ENCODE measurements at regions not wholly inside any gene's neighbourhood (a gene's known extent, or its start where the extent isn't known, plus 50 kb on each side); places are given as distances from the start of the nearest gene placed in this dataset.

DNA sequence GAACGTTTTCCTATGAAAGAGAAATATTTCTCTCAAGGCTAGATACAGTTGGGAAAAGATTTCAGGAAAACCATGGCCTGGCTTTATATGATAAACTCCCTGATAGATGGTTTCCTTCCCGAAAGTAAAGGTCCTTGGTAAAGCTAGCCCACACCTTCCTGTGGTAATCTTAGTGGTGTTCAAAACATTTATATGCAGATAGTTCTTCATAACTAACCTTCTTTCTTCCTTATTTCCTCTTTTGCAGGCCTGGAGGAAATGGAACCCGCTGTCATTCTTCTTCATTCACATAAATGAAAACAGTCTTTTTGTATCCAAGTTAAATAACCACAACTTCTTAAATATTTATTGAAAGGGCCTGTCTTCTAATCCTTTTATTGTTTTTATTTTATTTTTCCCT lies 474.0 kb upstream of the ACTBL2 start:
- Histone ChIP-seq H3K9ac (ENCODE audit: low read length) (no peak overlapping the region), H3K27me3 (ENCODE audit: control insufficient read depth, insufficient read depth, low read length) (no peaks in the 10 kb centered on the region), H3K4me1 (ENCODE audit: control insufficient read depth, low read depth, low read length) (no peaks in the 10 kb centered on the region), H3K4me3 (ENCODE audit: low read length) (no peak overlapping the region), H3K9me3 (ENCODE audit: control insufficient read depth, low read depth, low read length) (no peaks in the 10 kb centered on the region), H3K36me3 (ENCODE audit: control insufficient read depth, low read depth, low read length) (no peaks in the 10 kb centered on the region), H3K27ac (ENCODE audit: low read length) (no peak overlapping the region)

DNA sequence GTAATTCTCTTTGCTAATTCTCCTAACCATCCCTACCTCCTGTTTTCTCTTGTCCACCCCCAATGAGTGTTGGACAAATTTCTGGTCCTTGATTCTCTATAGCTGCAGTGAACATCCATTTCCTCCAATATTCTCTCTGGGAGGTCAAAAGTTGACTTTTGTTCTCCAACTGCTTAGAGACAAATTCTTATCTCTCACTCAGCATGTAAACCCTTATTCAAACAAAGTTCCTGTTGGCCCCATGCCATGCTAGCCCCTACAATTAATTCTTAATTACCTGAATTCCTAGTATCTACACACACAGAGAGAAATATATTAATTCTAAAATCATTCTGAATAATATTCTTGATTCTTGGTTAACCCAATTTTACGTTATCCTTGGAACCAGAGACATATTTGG lies 472.9 kb upstream of the ACTBL2 start:
- Histone ChIP-seq H3K4me3 (ENCODE audit: low read length) (no peak overlapping the region), H3K27me3 (ENCODE audit: control insufficient read depth, insufficient read depth, low read length) (no peaks in the 10 kb centered on the region), H3K9me3 (ENCODE audit: control insufficient read depth, low read depth, low read length) (no peaks in the 10 kb centered on the region), H3K9ac (ENCODE audit: low read length) (no peak overlapping the region), H3K36me3 (ENCODE audit: control insufficient read depth, low read depth, low read length) (no peaks in the 10 kb centered on the region), H3K27ac (ENCODE audit: low read length) (no peak overlapping the region), H3K4me1 (ENCODE audit: control insufficient read depth, low read depth, low read length) (no peaks in the 10 kb centered on the region)

DNA sequence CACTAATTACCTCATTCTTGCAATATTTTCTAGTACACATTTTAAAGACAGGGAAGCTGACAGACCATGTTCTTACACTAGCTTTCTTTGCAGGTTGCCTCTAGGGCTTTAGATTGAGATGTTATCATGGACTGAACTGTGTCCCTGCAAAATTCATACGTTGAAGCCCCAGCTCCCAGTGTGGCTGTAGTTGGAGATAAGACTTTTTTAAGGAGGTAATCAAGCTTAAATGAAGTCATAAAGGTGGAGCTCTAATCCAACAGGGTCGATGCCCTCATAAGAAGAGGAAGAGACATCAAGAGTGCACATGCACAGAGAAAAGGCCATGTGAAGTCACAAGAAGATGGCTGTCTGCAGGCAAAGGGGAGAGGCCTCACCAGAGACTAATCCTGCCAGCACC lies 471.2 kb upstream of the ACTBL2 start:
- H3K9ac ChIP-seq (ENCODE audit: low read length): no peak overlapping the region
- no peaks in the 10 kb centered on the region for H3K9me3 ChIP-seq (ENCODE audit: control insufficient read depth, low read depth, low read length)
- H3K4me3 ChIP-seq (ENCODE audit: low read length): no peak overlapping the region
- H3K4me1 ChIP-seq (ENCODE audit: control insufficient read depth, low read depth, low read length): no peaks in the 10 kb centered on the region
- H3K27ac ChIP-seq (ENCODE audit: low read length): no peak overlapping the region
- no peaks in the 10 kb centered on the region for H3K36me3 ChIP-seq (ENCODE audit: control insufficient read depth, low read depth, low read length)
- no peaks in the 10 kb centered on the region for H3K27me3 ChIP-seq (ENCODE audit: control insufficient read depth, insufficient read depth, low read length)

DNA sequence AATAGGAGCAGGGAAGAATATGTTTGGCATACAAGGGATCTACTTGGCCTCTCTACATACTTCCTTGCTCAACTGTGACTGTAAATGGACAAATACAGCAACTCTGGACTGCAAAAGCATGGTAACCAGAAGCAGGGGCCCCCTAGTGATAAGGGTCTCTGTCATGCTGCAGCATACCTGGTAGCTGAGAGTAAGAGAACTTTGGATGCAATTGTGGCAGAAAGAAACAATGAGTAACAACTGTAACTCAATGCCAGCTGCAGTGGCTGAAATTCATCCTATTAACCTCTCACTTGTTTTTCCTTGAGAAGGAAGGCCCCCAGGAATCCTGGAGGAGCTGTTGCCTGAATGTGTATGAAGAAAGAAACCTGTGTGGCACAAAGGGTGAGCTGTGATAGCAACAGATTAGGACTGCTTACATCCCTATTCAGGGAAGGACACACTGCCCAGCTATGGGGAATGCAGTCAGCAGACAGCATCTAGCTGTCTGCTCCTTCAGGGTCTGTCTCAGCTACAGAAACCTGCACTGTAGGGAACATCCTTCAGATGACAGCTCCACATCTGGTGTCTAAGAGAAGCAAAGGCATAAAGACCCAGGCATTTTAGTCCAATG lies 468.1 kb upstream of the ACTBL2 start:
- H3K27me3 ChIP-seq (ENCODE audit: control insufficient read depth, insufficient read depth, low read length): no peaks in the 10 kb centered on the region
- H3K36me3 ChIP-seq (ENCODE audit: control insufficient read depth, low read depth, low read length): no peaks in the 10 kb centered on the region
- H3K4me3 ChIP-seq (ENCODE audit: low read length): no peak overlapping the region
- no peak overlapping the region for H3K27ac ChIP-seq (ENCODE audit: low read length)
- no peaks in the 10 kb centered on the region for H3K4me1 ChIP-seq (ENCODE audit: control insufficient read depth, low read depth, low read length)
- H3K9ac ChIP-seq (ENCODE audit: low read length): no peak overlapping the region
- no peaks in the 10 kb centered on the region for H3K9me3 ChIP-seq (ENCODE audit: control insufficient read depth, low read depth, low read length)

DNA sequence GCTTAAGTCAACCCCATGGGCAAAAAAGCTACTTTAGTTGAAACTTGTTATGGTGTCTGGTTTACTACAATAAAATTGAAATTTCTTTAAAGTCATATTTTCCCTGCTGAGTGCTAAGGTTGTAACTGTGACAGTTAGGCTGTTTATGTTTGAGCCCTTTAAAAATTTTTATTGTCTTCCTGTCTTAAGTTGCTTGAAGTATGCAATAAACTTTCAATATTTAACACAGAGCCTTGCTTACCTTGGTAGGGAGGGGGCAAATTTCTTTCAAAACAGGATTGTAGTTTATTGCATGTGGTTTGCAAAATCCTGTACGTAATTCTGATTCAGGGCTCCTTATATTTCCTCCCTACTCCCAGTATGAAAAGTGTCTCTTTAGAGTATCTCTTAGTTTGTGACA lies 465.5 kb upstream of the ACTBL2 start:
- Histone ChIP-seq H3K36me3 (ENCODE audit: control insufficient read depth, low read depth, low read length) (no peaks in the 10 kb centered on the region), H3K4me3 (ENCODE audit: low read length) (no peak overlapping the region), H3K27me3 (ENCODE audit: control insufficient read depth, insufficient read depth, low read length) (no peaks in the 10 kb centered on the region), H3K9ac (ENCODE audit: low read length) (no peak overlapping the region), H3K27ac (ENCODE audit: low read length) (no peak overlapping the region), H3K9me3 (ENCODE audit: control insufficient read depth, low read depth, low read length) (no peaks in the 10 kb centered on the region), H3K4me1 (ENCODE audit: control insufficient read depth, low read depth, low read length) (no peaks in the 10 kb centered on the region)

DNA sequence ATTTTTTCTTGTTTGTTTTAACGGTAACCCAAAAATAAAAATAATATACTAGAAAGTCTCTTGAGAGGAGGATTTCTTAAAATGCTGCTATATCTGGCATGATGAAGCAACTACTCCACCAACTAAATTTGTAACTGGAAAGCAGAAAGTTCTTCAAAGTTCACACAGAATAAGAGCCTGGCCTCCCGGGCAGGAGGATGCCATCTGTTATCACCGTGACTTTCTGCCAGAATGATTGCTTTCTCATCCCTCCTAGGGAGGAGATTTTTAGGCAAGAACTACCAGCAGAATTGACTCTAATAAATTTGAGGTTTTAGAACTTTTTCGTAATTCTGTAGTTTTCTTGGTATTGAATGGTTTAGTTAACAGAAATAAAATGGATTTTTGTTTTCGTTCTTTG lies 464.6 kb upstream of the ACTBL2 start:
- no peak overlapping the region for H3K9ac ChIP-seq (ENCODE audit: low read length)
- H3K27ac ChIP-seq (ENCODE audit: low read length): no peak overlapping the region
- H3K27me3 ChIP-seq (ENCODE audit: control insufficient read depth, insufficient read depth, low read length): no peaks in the 10 kb centered on the region
- H3K36me3 ChIP-seq (ENCODE audit: control insufficient read depth, low read depth, low read length): no peaks in the 10 kb centered on the region
- H3K4me1 ChIP-seq (ENCODE audit: control insufficient read depth, low read depth, low read length): no peaks in the 10 kb centered on the region
- no peaks in the 10 kb centered on the region for H3K9me3 ChIP-seq (ENCODE audit: control insufficient read depth, low read depth, low read length)
- no peak overlapping the region for H3K4me3 ChIP-seq (ENCODE audit: low read length)

DNA sequence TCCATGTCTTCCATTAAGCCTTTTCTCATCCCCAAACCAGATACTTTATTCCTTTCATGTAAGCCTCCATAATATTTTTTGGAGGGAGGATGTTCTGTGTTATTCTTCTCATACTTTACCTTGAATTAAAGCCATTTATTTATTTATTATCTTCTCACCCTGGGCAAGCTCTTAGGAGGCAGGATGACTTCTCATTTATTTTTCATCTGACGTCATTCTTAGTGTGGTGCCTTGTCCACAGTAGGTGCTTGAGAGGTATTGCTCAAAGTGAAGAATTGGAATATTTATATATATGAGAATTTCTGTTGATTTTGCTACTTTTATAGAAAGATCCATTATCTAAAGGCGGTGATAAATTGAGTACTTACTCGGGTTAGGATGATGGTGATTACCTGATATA lies 458.3 kb upstream of the ACTBL2 start:
- Histone ChIP-seq H3K27ac (ENCODE audit: low read length) (no peak overlapping the region), H3K4me1 (ENCODE audit: control insufficient read depth, low read depth, low read length) (no peaks in the 10 kb centered on the region), H3K27me3 (ENCODE audit: control insufficient read depth, insufficient read depth, low read length) (no peaks in the 10 kb centered on the region), H3K4me3 (ENCODE audit: low read length) (no peak overlapping the region), H3K9me3 (ENCODE audit: control insufficient read depth, low read depth, low read length) (no peaks in the 10 kb centered on the region), H3K36me3 (ENCODE audit: control insufficient read depth, low read depth, low read length) (no peaks in the 10 kb centered on the region), H3K9ac (ENCODE audit: low read length) (no peak overlapping the region)

DNA sequence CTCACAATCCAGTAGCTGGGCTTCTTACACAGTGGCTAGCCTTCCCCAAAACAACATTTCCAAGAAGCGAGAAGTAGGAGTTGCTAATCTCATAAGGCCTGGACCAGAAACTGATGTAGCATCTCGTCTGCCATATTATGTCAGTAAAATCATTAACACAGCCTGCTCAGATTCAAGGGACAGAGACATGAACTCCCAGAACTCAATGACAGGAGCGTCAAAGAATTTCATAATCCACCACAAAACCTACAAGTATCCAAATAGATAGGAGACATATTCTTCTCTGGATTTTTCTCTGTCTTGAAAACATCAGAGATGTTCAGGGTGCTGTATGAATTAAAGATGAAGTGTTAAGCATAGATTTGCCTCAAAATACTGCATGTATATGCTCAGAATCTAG lies 457.6 kb upstream of the ACTBL2 start:
- Histone ChIP-seq H3K36me3 (ENCODE audit: control insufficient read depth, low read depth, low read length) (no peaks in the 10 kb centered on the region), H3K9ac (ENCODE audit: low read length) (no peak overlapping the region), H3K4me3 (ENCODE audit: low read length) (no peak overlapping the region), H3K4me1 (ENCODE audit: control insufficient read depth, low read depth, low read length) (no peaks in the 10 kb centered on the region), H3K9me3 (ENCODE audit: control insufficient read depth, low read depth, low read length) (no peaks in the 10 kb centered on the region), H3K27me3 (ENCODE audit: control insufficient read depth, insufficient read depth, low read length) (no peaks in the 10 kb centered on the region), H3K27ac (ENCODE audit: low read length) (no peak overlapping the region)

DNA sequence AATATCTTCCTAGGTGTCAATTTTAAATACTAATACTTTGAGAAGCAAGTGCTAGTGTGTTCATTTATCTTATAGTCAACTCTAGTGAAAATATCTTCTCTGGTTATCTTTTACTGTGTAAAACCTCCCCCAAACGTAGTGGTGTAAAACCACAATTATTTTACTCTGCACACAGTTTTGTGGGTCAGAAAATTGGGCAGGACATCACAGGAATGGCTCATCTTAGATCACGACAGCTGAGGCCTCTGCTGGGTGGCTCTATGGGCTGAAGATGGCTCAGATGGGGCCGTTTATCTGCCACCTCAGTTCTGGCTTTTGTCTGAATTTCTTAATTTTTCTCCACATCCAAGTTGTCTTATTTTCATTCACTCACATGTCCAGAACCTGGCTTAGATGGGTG lies 457.2 kb upstream of the ACTBL2 start:
- Histone ChIP-seq H3K36me3 (ENCODE audit: control insufficient read depth, low read depth, low read length) (no peaks in the 10 kb centered on the region), H3K4me3 (ENCODE audit: low read length) (no peak overlapping the region), H3K27ac (ENCODE audit: low read length) (no peak overlapping the region), H3K4me1 (ENCODE audit: control insufficient read depth, low read depth, low read length) (no peaks in the 10 kb centered on the region), H3K9me3 (ENCODE audit: control insufficient read depth, low read depth, low read length) (no peaks in the 10 kb centered on the region), H3K9ac (ENCODE audit: low read length) (no peak overlapping the region), H3K27me3 (ENCODE audit: control insufficient read depth, insufficient read depth, low read length) (no peaks in the 10 kb centered on the region)

DNA sequence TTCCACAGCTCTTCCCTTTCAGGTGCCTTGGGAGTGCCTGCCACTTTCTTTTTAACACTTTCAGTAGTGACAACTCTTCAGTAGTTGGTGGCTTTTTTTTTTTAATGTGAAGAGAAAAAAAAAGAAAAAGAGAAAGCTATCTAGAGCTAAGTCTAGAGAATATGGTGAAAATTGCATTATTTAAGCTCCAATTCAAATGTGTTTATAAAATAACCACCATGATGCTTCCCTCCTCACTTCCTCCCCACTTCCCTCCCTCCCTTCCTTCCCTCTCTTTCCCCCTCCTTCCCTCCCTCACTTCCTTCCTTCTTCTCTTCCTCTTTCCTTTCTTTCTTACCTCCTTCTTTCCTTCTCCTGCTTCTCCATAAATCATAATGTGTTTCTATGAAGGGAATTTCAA lies 456.7 kb upstream of the ACTBL2 start:
- H3K4me1 ChIP-seq (ENCODE audit: control insufficient read depth, low read depth, low read length): no peaks in the 10 kb centered on the region
- no peaks in the 10 kb centered on the region for H3K27me3 ChIP-seq (ENCODE audit: control insufficient read depth, insufficient read depth, low read length)
- H3K27ac ChIP-seq (ENCODE audit: low read length): no peak overlapping the region
- H3K9ac ChIP-seq (ENCODE audit: low read length): no peak overlapping the region
- no peaks in the 10 kb centered on the region for H3K9me3 ChIP-seq (ENCODE audit: control insufficient read depth, low read depth, low read length)
- H3K4me3 ChIP-seq (ENCODE audit: low read length): no peak overlapping the region
- no peaks in the 10 kb centered on the region for H3K36me3 ChIP-seq (ENCODE audit: control insufficient read depth, low read depth, low read length)

DNA sequence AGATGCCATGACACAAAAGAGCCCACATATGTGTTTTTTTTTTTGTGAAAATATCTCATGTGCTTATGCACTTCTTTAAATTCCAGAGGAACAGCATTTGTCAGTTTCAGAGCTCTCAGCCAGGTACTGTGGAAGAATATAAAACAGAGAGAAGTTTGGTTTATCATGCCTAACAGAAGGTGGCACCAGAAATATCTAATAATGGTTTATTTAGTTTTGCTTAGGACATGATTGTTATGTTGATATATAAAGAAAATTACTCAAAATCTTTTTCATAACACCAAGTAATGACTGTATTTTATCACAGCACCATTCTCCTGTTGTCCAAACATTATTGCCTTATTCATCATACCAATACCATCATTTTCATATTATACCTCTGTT lies 455.6 kb upstream of the ACTBL2 start:
- Histone ChIP-seq H3K27ac (ENCODE audit: low read length) (no peak overlapping the region), H3K9me3 (ENCODE audit: control insufficient read depth, low read depth, low read length) (no peaks in the 10 kb centered on the region), H3K36me3 (ENCODE audit: control insufficient read depth, low read depth, low read length) (no peaks in the 10 kb centered on the region), H3K4me3 (ENCODE audit: low read length) (no peak overlapping the region), H3K27me3 (ENCODE audit: control insufficient read depth, insufficient read depth, low read length) (no peaks in the 10 kb centered on the region), H3K4me1 (ENCODE audit: control insufficient read depth, low read depth, low read length) (no peaks in the 10 kb centered on the region), H3K9ac (ENCODE audit: low read length) (no peak overlapping the region)

DNA sequence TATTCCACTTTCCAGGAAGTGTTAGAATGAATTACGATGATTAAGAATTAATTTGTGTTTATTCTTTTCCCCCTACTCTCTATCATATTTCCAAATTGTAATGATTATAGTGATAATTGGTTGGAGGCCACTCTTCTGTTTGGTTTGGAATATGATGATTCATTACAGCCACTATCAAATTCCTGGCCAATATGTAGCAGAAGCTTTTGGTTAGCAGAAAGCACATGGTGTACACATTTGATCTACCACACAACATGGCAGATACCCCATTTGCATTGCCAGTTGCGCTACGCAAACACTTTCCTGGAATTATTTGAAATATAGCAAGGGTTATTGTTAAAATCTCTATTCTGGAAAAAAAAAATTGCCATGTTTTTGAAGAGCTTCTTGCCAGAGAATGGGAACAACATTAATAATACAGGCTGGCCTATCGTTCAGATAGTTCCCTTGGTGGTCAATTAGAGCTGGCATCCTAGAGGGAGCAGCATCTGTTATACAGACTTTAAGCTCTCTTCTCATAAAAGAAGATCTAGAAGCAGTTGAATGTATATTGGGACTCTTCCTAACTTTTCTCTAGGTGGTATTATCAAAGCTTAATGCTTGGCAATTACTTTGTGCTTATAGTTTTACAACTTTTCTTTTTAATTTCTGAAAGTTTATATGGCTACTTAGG lies 455.0 kb upstream of the ACTBL2 start:
- H3K4me1 ChIP-seq (ENCODE audit: control insufficient read depth, low read depth, low read length): no peaks in the 10 kb centered on the region
- H3K9ac ChIP-seq (ENCODE audit: low read length): no peak overlapping the region
- H3K9me3 ChIP-seq (ENCODE audit: control insufficient read depth, low read depth, low read length): no peaks in the 10 kb centered on the region
- no peaks in the 10 kb centered on the region for H3K27me3 ChIP-seq (ENCODE audit: control insufficient read depth, insufficient read depth, low read length)
- no peaks in the 10 kb centered on the region for H3K36me3 ChIP-seq (ENCODE audit: control insufficient read depth, low read depth, low read length)
- H3K27ac ChIP-seq (ENCODE audit: low read length): no peak overlapping the region
- no peak overlapping the region for H3K4me3 ChIP-seq (ENCODE audit: low read length)
